ENCODE measurements at regions not wholly inside any gene's neighbourhood (a gene's known extent, or its start where the extent isn't known, plus 50 kb on each side); places are given as distances from the start of the nearest gene placed in this dataset.

DNA sequence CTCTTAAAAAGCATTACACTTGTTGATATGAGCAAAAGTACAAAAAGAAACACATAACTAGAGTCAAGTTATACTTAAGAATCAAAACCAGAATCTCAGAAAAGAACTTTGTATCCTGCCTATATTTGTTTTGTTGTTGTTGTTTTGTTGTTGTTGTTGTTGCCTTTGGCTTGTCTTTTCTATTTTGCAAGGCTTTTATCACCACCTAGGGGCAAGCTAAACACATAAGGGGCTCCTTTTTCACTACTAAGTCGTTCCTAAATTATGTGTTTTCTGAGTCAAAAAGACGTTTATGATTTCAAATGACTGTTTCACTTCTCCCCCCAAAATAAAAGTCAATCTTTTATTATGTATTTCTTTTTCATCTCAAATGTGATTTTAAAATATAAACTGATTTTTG, 250.2 kb downstream of the RBM26 start:
- no peak overlapping the region for H3K4me3 Mint-ChIP-seq
- H3K4me1 Mint-ChIP-seq: no peaks in the 10 kb centered on the region
- H3K36me3 Mint-ChIP-seq: no peaks in the 10 kb centered on the region
- DNase-seq: no peak
- no peak overlapping the region for H3K27ac Mint-ChIP-seq
- H3K27me3 Mint-ChIP-seq: peaks cover 30% of the 10 kb centered on the region
- H3K9me3 Mint-ChIP-seq: no peaks in the 10 kb centered on the region

DNA sequence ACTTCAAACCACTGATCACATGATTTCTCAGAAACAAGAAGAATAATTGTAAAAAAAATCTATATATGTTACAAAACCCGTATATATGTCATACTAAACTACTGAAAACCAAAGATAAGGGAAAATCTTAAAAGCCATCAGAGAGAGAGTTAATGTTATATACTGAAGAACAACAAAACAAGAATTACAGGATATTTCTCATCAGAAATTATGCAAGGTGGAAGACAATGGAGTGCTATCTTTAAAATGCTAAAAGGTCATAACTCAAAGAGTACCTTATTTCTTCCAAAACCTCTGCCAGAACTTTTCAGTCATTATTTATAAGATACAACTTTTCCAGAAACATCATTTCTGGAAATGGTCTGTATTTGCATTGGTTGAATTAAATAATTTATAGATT, 256.8 kb downstream of the RBM26 start:
- H3K9me3 Mint-ChIP-seq: peaks cover 1% of the 10 kb centered on the region
- no peak for DNase-seq
- no peak overlapping the region for H3K4me3 Mint-ChIP-seq
- H3K36me3 Mint-ChIP-seq: no peaks in the 10 kb centered on the region
- no peak overlapping the region for H3K27ac Mint-ChIP-seq
- no peaks in the 10 kb centered on the region for H3K4me1 Mint-ChIP-seq
- peaks cover 21% of the 10 kb centered on the region for H3K27me3 Mint-ChIP-seq

DNA sequence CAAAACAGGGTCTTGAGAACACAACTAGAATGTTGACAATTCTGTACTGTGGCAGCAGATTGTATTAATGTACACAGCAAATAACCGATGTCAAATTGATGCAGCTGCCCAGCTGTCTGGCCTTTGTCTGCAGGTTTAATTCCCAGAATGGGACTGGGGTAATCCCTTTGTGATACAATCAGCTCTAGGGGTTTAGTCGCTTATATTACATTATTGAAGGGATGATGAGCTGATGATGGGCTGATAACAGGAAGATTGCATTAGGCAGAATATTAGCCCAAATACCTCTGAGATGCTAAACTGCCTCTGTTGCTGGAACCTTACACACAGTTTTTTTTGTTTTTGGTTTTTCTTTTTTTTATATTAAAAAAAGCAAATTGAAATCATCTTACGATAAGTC, 265.0 kb downstream of the RBM26 start:
- Mint-ChIP-seq H3K27me3 (peaks cover 14% of the 10 kb centered on the region), H3K27ac (no peak overlapping the region), H3K36me3 (no peaks in the 10 kb centered on the region), H3K4me3 (no peak overlapping the region), H3K4me1 (no peaks in the 10 kb centered on the region), H3K9me3 (peaks cover 3% of the 10 kb centered on the region)
- no peak for DNase-seq

DNA sequence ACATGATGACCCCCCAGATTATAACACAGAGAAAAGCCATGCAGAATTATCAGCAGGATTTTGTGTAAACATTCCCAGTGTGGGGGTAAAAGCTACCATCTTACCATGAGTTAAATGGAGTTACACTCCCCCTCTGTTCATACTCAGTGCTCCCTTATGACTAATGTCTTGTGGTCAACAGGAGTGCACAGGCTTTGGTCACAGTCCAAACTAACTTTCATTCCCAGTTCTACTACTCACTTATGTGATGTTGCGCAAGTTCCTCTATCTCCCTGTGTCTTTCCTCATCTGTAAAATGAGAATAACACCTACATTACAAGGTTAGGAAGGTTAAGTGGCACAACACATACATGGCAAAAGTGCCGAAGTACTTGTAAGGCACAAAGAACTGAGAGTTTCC, 277.9 kb downstream of the RBM26 start:
- Mint-ChIP-seq H3K9me3 (no peaks in the 10 kb centered on the region), H3K4me1 (no peaks in the 10 kb centered on the region), H3K27ac (no peak overlapping the region), H3K27me3 (peaks cover 14% of the 10 kb centered on the region), H3K36me3 (no peaks in the 10 kb centered on the region), H3K4me3 (no peak overlapping the region)
- no peak for DNase-seq

DNA sequence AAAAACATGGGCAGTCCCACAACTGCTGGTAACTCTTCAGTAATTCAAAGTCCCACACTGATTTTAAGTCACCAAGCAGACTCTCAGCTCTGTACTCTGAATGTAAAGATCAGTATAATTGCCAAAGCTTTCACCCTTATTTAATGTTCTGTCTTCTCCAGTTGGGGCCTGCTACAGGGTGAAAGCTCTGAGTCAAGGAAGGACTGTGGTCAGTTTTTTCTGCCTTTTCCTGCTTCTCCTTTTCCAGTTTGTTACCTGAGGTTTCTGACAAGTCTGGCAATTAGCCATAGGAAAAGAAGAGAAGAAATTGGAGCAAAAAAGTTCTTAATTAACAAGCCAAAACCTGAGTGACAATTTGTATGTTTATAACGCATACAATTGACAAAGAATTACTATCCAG, 279.3 kb downstream of the RBM26 start:
- Mint-ChIP-seq H3K9me3 (no peaks in the 10 kb centered on the region), H3K27me3 (peaks cover 13% of the 10 kb centered on the region), H3K36me3 (no peaks in the 10 kb centered on the region), H3K27ac (no peak overlapping the region), H3K4me1 (no peaks in the 10 kb centered on the region), H3K4me3 (no peak overlapping the region)
- no peak for DNase-seq

DNA sequence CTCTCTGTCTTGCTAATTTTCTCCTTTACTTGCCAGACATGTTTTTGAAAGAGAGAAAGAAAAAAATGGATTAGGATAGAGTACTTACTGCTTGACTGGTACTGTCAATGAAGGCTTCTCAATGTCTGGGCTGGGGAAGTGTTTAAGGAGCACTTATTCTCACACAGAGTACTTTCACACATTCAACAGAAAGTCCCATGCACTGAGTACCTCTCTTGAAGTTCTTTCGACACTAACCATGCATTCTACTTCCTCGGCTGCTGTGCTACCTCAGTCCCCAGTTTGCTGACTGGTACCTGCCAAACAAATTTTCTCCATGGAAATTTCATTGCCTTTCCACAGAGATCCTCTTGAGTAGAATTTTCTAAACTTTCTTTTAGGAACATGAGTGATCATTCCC, 281.9 kb downstream of the RBM26 start:
- H3K4me1 Mint-ChIP-seq: no peaks in the 10 kb centered on the region
- no peaks in the 10 kb centered on the region for H3K36me3 Mint-ChIP-seq
- no peak overlapping the region for H3K4me3 Mint-ChIP-seq
- no peak for DNase-seq
- H3K27ac Mint-ChIP-seq: no peak overlapping the region
- peaks cover 4% of the 10 kb centered on the region for H3K27me3 Mint-ChIP-seq
- no peaks in the 10 kb centered on the region for H3K9me3 Mint-ChIP-seq

DNA sequence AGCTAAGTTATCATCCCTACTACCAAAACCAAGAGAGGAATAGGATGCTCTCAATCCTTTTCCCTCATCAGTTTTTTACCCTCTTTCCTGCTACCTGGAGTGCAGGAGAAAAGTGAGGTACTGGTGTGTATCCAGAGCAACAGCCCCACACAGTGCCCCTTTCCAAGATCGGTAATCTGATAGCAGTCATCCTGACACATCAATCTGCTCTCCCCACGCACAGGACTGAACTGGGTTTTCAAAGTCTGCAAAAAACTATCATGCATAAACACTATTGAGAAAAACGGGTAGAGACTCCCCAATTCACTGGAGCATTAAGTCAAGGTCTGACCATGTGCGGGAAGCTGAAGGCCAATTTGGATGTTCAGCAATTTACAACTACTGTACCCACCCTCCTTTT, 284.8 kb downstream of the RBM26 start:
- no peak for DNase-seq
- Mint-ChIP-seq H3K4me3 (no peak overlapping the region), H3K9me3 (no peaks in the 10 kb centered on the region), H3K4me1 (no peaks in the 10 kb centered on the region), H3K27ac (no peak overlapping the region), H3K36me3 (no peaks in the 10 kb centered on the region), H3K27me3 (peaks cover 3% of the 10 kb centered on the region)

DNA sequence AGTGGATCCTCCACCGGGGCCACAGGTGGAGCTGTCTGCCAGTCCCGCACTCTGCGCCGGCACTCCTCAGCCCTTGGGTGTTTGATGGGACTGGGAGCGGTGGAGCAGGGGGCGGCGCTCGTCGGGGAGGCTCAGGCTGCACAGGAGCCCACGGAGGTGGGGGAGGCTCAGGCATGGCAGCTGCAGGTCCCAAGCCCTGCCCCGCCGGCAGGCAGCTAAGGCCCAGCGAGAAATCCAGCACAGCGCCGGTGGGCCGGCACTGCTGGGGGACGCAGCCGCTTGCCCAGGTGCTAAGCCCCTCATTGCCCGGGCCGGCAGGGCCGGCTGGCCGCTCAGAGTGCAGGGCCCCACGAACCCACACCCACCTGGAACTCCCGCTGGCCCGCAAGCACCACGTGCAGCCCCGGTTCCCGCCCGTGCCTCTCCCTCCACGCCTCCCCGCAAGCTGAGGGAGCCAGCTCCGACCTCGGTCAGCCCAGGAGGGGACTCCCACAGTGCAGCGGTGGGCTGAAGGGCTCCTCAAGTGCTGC, 286.4 kb downstream of the RBM26 start:
- Mint-ChIP-seq H3K36me3 (no peaks in the 10 kb centered on the region), H3K4me3 (no peak overlapping the region), H3K4me1 (no peaks in the 10 kb centered on the region), H3K9me3 (no peaks in the 10 kb centered on the region), H3K27ac (no peak overlapping the region), H3K27me3 (peaks cover 3% of the 10 kb centered on the region)
- no peak for DNase-seq

DNA sequence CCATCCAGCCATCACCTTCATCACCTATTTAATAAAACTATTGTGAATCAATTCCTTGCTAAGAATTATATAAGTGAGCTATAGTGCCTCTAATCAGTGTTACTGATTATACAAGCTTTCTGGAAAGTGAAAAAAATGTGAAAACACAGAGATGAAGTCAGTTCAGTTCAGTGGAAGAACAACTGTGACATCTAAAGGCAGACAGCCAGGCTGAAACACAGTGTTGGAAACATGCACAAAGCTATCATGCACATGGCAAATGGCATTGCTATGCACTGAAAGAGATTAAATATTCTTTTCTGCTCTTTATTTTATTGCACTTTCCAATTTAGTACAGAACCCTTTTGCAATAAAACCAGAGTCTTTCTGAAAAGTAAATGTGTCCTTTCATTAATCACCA, 294.0 kb downstream of the RBM26 start:
- Mint-ChIP-seq H3K27ac (no peak overlapping the region), H3K4me1 (no peaks in the 10 kb centered on the region), H3K36me3 (no peaks in the 10 kb centered on the region), H3K9me3 (no peaks in the 10 kb centered on the region), H3K27me3 (no peaks in the 10 kb centered on the region), H3K4me3 (no peak overlapping the region)
- no peak for DNase-seq

DNA sequence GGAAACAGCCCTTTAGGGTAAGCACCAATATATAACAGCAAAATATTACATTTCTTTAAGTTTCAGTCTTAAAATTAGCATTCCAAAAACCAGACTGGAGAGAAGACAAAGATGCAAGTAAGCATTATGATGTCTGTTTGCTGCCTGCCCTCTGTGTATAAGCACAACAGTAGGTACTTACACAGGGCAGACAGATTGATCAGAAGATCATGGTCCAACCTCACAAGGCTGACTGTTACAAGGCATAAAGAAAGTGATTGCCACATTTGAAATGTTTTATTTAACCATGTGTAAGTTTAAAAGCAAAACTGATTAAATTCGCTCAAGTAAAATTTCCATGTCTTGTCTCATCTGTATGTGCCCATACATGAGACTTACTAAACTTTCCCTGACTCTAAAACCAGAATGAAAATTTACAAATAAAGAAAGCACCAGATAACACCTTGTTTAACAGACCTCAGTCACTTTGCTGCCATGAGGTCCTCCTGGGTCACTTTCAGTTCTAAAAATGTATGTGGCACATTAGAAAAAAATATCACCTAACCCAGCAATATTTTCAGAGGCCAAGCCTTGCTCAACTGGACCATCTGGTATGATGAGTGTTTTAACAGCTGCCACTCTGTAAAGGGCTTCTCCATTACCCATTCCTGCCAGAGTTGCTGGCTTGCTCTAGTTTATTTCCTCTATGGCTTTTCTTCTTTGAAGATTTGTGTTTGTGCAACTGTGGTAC, 297.0 kb downstream of the RBM26 start:
- Mint-ChIP-seq H3K9me3 (no peaks in the 10 kb centered on the region), H3K27me3 (peaks cover 3% of the 10 kb centered on the region), H3K4me3 (no peak overlapping the region), H3K4me1 (no peaks in the 10 kb centered on the region), H3K27ac (no peak overlapping the region), H3K36me3 (no peaks in the 10 kb centered on the region)
- DNase-seq: no peak

DNA sequence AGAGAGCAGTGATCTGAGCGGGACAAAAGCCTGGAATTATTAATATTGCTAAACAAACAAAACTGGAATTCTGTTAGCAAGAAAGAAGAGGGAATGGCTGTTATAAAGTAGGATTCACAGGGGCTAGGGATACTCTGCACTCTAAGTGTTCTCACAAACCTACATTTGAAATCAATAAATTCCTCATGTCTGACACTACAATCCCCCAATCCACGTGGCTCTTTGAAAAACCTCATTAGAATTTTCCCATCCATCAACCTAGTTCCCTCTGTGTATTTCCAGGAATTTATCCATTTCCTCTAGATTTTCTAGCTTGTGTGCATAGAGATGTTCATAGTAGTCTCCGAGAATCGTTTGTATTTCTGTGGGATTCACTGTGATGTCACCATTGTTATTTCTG, 307.5 kb downstream of the RBM26 start:
- Mint-ChIP-seq H3K9me3 (no peaks in the 10 kb centered on the region), H3K4me3 (no peak overlapping the region), H3K27me3 (peaks cover 4% of the 10 kb centered on the region), H3K36me3 (no peaks in the 10 kb centered on the region), H3K27ac (no peak overlapping the region), H3K4me1 (no peaks in the 10 kb centered on the region)
- DNase-seq: no peak

DNA sequence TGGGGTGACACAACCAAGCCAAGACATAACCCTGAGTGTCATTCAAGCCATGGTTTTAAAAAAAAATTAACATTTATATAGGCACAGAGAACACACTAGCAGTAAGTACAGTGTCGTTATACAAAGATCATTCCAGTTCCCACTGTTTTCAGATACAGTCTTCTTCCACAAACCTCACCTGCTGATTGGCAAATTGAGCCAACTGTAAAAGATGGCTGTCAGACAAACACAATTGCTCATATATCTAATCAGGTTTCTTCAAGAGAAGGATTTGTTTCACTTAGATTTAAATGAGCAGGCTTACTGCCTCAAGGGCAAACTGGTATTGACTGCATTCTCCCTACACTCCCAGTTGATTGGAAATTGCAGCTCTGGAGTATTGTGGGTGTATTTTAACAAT, 308.9 kb downstream of the RBM26 start:
- Mint-ChIP-seq H3K27me3 (no peaks in the 10 kb centered on the region), H3K4me3 (no peak overlapping the region), H3K27ac (no peak overlapping the region), H3K36me3 (no peaks in the 10 kb centered on the region), H3K4me1 (no peaks in the 10 kb centered on the region), H3K9me3 (no peaks in the 10 kb centered on the region)
- no peak for DNase-seq

DNA sequence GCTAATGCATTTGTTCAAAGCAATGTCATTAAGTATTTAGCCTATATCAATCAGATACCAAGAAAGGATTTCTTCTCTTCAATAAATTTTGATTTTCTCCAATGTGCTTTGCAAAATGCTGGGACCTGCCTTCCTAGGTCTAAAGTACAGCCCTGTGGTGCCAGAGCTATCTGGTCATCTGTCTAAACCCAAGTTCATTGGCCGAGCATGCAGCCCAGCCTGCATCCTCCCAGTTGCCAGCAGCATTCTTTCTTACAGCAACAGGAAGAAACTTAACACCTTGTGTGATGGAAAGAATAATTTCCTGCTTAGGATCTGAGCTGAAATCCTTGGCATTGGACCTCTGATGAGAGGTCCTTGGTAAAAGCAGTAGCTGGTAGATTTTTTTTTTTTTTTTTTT, 310.0 kb downstream of the RBM26 start:
- no peak for DNase-seq
- no peaks in the 10 kb centered on the region for H3K36me3 Mint-ChIP-seq
- no peak overlapping the region for H3K4me3 Mint-ChIP-seq
- H3K4me1 Mint-ChIP-seq: no peaks in the 10 kb centered on the region
- H3K27me3 Mint-ChIP-seq: no peaks in the 10 kb centered on the region
- no peaks in the 10 kb centered on the region for H3K9me3 Mint-ChIP-seq
- no peak overlapping the region for H3K27ac Mint-ChIP-seq

DNA sequence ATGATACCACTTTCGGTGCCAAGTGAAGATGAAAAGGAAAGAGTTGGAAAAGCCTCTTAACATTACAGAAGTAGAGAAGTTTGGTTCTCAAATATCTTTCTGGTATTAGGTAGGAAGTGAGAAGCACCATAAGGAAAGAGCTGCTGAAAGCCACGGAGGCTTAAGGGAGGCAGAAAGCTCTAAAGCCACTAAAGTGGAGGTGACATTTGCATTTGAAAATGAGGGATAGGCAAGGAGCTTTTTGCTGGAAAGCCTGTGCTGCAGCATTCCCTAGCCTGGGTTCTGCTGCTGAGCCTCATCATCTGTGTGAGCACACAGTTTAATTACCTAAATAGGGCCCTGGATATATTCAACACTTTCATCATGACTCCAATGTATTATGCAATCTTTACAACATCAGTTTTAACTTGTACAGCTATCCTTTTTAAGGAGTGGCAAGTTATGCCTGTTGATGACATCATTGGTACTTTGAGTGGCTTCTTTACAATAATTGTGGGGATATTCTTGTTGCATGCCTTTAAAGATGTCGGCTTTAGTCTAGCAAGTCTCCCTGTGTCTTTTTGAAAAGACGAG, 315.4 kb downstream of the RBM26 start:
- Mint-ChIP-seq H3K36me3 (no peaks in the 10 kb centered on the region), H3K27me3 (peaks cover 9% of the 10 kb centered on the region), H3K9me3 (no peaks in the 10 kb centered on the region), H3K4me3 (no peak overlapping the region), H3K4me1 (no peaks in the 10 kb centered on the region), H3K27ac (no peak overlapping the region)
- no peak for DNase-seq

DNA sequence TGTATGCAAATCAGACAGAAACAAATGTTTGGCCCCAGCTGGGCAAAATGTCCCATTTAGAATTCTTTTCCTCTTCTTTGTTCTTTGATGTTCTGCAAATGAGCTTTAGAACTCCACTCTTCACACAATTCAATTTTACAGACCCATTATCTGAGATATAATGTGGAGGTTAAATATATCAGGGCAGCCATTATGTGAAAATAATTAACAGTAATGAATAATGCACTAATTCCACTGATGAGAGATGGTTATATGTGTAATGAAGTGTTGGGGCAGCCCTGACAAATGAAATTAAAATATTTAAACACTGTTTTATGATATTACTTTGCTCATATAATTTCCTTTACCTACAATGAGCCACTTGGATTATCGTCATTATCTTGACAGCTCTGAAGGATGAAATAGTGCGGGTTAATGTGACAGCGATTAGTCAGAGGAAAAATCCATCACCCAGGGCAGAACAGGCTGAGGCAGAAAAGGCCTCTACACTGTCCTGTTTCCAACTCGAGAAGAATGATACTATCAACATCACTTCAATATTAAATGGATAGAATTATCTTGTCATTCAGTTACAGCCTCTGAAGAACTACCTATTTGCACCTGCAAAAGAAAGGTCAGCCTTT, 321.1 kb downstream of the RBM26 start:
- Mint-ChIP-seq H3K27me3 (peaks cover 3% of the 10 kb centered on the region), H3K9me3 (no peaks in the 10 kb centered on the region), H3K36me3 (no peaks in the 10 kb centered on the region), H3K4me1 (no peaks in the 10 kb centered on the region), H3K27ac (no peak overlapping the region), H3K4me3 (no peak overlapping the region)
- DNase-seq: no peak

DNA sequence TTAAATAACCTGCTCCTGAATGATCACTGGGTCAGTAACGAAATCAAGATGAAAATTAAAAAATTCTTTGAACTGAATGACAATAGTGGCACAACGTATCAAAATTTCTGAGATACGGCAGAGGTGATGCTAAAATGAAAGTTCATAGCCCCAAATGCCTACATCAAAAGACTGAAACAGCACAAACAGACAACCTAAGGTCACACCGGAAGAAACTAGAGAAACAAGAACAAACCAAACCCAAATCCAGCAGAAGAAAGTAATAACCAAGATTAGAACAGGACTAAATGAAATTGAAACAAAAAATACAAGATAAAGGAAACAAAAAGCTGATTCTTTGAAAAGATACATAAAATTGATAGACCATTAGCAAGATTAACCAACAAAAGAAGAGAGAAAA, 324.1 kb downstream of the RBM26 start:
- Mint-ChIP-seq H3K27me3 (peaks cover 6% of the 10 kb centered on the region), H3K36me3 (no peaks in the 10 kb centered on the region), H3K9me3 (peaks cover 4% of the 10 kb centered on the region), H3K4me3 (no peak overlapping the region), H3K4me1 (no peaks in the 10 kb centered on the region), H3K27ac (no peak overlapping the region)
- DNase-seq: no peak
